Right lobe of liver (tissue), 4 donors: ENCODE measurements at regions not wholly inside any gene's neighbourhood (a gene's known extent, or its start where the extent isn't known, plus 50 kb on each side); places are given as distances from the start of the nearest gene placed in this dataset.

Experiments used
- POLR2A ChIP-seq: fragments of 450-650 bp; IDR thresholded peaks from one replicate; pipeline ENCODE4 v1.6.1; 2017; ENCODE audit warnings: antibody characterized with exemption, mild to moderate bottlenecking
- TF ChIP-seq, protein P1 (sequence below), 4 donors: fragments of 200-600 bp in 3 of 4; fragments of 450-650 bp in 1 of 4; IDR thresholded peaks; one replicate each; pipeline versions ENCODE4 v1.5.1 to v1.8.0; 2016 to 2022; ENCODE audit warnings: antibody characterized with exemption in 4 of 4, mild to moderate bottlenecking in 2 of 4
- donor health status: DM: no; HTN: no; CAD: no.
- donor health status: DM: no; HTN: no; CAD: no.
- donor health status: DM: no; HTN: yes; CAD: no.

DNA sequence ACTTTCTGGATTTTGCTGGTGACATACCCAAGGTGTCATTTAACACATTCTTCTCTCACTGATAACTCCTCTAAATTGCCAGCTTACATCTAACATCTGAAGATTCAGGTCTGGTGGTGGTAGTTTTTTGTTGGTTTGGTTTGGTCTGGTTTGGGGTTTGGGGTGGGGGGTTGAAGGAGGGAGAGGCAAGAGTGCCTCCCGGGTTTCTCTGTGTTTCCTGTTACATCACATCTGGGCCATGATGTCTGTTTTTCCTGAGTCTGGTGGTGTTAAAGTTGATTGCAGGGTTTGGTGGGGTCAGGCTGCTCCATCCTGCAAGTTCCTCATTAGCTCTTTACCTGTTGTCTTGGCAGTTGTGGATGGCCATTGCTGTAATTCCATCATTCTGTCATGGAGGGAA lies 155.8 kb upstream of the UBL3 start:
- TF ChIP-seq, protein P1, sequence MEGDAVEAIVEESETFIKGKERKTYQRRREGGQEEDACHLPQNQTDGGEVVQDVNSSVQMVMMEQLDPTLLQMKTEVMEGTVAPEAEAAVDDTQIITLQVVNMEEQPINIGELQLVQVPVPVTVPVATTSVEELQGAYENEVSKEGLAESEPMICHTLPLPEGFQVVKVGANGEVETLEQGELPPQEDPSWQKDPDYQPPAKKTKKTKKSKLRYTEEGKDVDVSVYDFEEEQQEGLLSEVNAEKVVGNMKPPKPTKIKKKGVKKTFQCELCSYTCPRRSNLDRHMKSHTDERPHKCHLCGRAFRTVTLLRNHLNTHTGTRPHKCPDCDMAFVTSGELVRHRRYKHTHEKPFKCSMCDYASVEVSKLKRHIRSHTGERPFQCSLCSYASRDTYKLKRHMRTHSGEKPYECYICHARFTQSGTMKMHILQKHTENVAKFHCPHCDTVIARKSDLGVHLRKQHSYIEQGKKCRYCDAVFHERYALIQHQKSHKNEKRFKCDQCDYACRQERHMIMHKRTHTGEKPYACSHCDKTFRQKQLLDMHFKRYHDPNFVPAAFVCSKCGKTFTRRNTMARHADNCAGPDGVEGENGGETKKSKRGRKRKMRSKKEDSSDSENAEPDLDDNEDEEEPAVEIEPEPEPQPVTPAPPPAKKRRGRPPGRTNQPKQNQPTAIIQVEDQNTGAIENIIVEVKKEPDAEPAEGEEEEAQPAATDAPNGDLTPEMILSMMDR (IDR thresholded peaks at IDR 0.05) = no peak
- no peak for TF ChIP-seq POLR2A
